Endothelial cell (in vitro differentiated cells): ENCODE measurements at regions not wholly inside any gene's neighbourhood (a gene's known extent, or its start where the extent isn't known, plus 50 kb on each side); places are given as distances from the start of the nearest gene placed in this dataset.
A peak's percentile ranks its signal among the peaks of the same experiment; 100 is the strongest.

ENCODE experiments used
- DNase-seq: peaks from one replicate; pipeline ENCODE4 v3.0.0; 2021; ENCODE audit warnings: low spot score
- H3K27ac Mint-ChIP-seq: one replicate; pipeline ENCODE4 v1.8.0; 2021; ENCODE audit warnings: mixed read lengths, inconsistent platforms; ENCODE audit not compliant: unreplicated experiment
- H3K27me3 Mint-ChIP-seq: one replicate; pipeline ENCODE4 v1.8.0; 2021; ENCODE audit warnings: mild to moderate bottlenecking, moderate library complexity, mixed read lengths, inconsistent platforms; ENCODE audit not compliant: unreplicated experiment
- H3K36me3 Mint-ChIP-seq: one replicate; pipeline ENCODE4 v1.8.0; 2021; ENCODE audit warnings: mild to moderate bottlenecking, low read depth, mixed read lengths, inconsistent platforms; ENCODE audit not compliant: unreplicated experiment
- H3K4me1 Mint-ChIP-seq: one replicate; pipeline ENCODE4 v1.8.0; 2021; ENCODE audit warnings: mild to moderate bottlenecking, mixed read lengths, inconsistent platforms; ENCODE audit not compliant: unreplicated experiment
- H3K4me3 Mint-ChIP-seq: one replicate; pipeline ENCODE4 v1.8.0; 2021; ENCODE audit warnings: mild to moderate bottlenecking, mixed read lengths, inconsistent platforms; ENCODE audit not compliant: unreplicated experiment
- H3K9me3 Mint-ChIP-seq: one replicate; pipeline ENCODE4 v1.8.0; 2021; ENCODE audit warnings: mixed read lengths, inconsistent platforms; ENCODE audit not compliant: unreplicated experiment
- CTCF ChIP-seq: fragments of 200-600 bp; sonication (generic); IDR thresholded peaks from one replicate; pipeline ENCODE4 v1.5.0; 2021; ENCODE audit warnings: antibody characterized with exemption; ENCODE audit not compliant: unreplicated experiment

- no peaks in the 10 kb centered on the region for H3K36me3 Mint-ChIP-seq
- no peaks in the 10 kb centered on the region for H3K4me1 Mint-ChIP-seq
- DNase-seq: no peak
- H3K27ac Mint-ChIP-seq: no peak overlapping the region
- H3K4me3 Mint-ChIP-seq: no peak overlapping the region
- no peaks in the 10 kb centered on the region for H3K9me3 Mint-ChIP-seq
- TF ChIP-seq CTCF: no peak
- peaks cover 1% of the 10 kb centered on the region for H3K27me3 Mint-ChIP-seq
These were observed 548.2 kb upstream of the LRRTM1 start for GRCh38 chr2:80852808-80853139.

GRCh38 chr2:80852079-80852807 lies 547.7 kb upstream of the LRRTM1 start:
- Mint-ChIP-seq H3K36me3 (no peaks in the 10 kb centered on the region), H3K4me1 (no peaks in the 10 kb centered on the region), H3K27ac (no peak overlapping the region), H3K27me3 (peaks cover 1% of the 10 kb centered on the region), H3K4me3 (no peak overlapping the region), H3K9me3 (no peaks in the 10 kb centered on the region)
- no peak for DNase-seq
- TF ChIP-seq CTCF: peak; percentile 43

- Mint-ChIP-seq H3K4me3 (no peak overlapping the region), H3K9me3 (no peaks in the 10 kb centered on the region), H3K4me1 (no peaks in the 10 kb centered on the region), H3K27ac (no peak overlapping the region), H3K36me3 (no peaks in the 10 kb centered on the region), H3K27me3 (no peaks in the 10 kb centered on the region)
- TF ChIP-seq CTCF: no peak
- DNase-seq: no peak
These were observed 526.3 kb upstream of the LRRTM1 start for GRCh38 chr2:80830891-80831290.

GRCh38 chr2:80822999-80823398 lies 518.4 kb upstream of the LRRTM1 start:
- H3K4me1 Mint-ChIP-seq: no peaks in the 10 kb centered on the region
- no peaks in the 10 kb centered on the region for H3K27me3 Mint-ChIP-seq
- H3K4me3 Mint-ChIP-seq: no peak overlapping the region
- H3K36me3 Mint-ChIP-seq: no peaks in the 10 kb centered on the region
- H3K27ac Mint-ChIP-seq: no peak overlapping the region
- no peaks in the 10 kb centered on the region for H3K9me3 Mint-ChIP-seq
- no peak for TF ChIP-seq CTCF
- DNase-seq: no peak

GRCh38 chr2:80815259-80815658 lies 510.7 kb upstream of the LRRTM1 start:
- TF ChIP-seq CTCF: no peak
- Mint-ChIP-seq H3K36me3 (no peaks in the 10 kb centered on the region), H3K27me3 (peaks cover 1% of the 10 kb centered on the region), H3K9me3 (no peaks in the 10 kb centered on the region), H3K27ac (no peak overlapping the region), H3K4me3 (no peak overlapping the region), H3K4me1 (no peaks in the 10 kb centered on the region)
- no peak for DNase-seq
